ENCODE measurements at regions not wholly inside any gene's neighbourhood (a gene's known extent, or its start where the extent isn't known, plus 50 kb on each side); places are given as distances from the start of the nearest gene placed in this dataset.

- no peak for DNase-seq (ENCODE audit: low spot score)
- Histone ChIP-seq H4K20me1 (ENCODE audit: insufficient read depth, poor library complexity, severe bottlenecking) (no peaks in the 10 kb centered on the region), H3K4me3 (no peak overlapping the region), H3K36me3 (replicated peaks; ENCODE audit: insufficient read depth, low read depth) (no peaks in the 10 kb centered on the region), H3K79me2 (no peaks in the 10 kb centered on the region), H3K4me1 (ENCODE audit: insufficient read depth) (no peaks in the 10 kb centered on the region), H3K27ac (no peak overlapping the region), H2AFZ (no peak overlapping the region), H3K27me3 (no peaks in the 10 kb centered on the region), H3K4me2 (no peak overlapping the region), H3K9me3 (ENCODE audit: low read depth) (no peaks in the 10 kb centered on the region), H3K9me2 (replicated peaks; ENCODE audit: insufficient read depth) (no peaks in the 10 kb centered on the region)
- TF ChIP-seq EZH2phosphoT487 (IDR thresholded peaks at IDR 0.05; ENCODE audit: low read depth, severe bottlenecking, unreplicated experiment) (no peak), EZH2 (IDR thresholded peaks at IDR 0.05; ENCODE audit: borderline replicate concordance) (no peak)
- TF ChIP-seq, protein P1, sequence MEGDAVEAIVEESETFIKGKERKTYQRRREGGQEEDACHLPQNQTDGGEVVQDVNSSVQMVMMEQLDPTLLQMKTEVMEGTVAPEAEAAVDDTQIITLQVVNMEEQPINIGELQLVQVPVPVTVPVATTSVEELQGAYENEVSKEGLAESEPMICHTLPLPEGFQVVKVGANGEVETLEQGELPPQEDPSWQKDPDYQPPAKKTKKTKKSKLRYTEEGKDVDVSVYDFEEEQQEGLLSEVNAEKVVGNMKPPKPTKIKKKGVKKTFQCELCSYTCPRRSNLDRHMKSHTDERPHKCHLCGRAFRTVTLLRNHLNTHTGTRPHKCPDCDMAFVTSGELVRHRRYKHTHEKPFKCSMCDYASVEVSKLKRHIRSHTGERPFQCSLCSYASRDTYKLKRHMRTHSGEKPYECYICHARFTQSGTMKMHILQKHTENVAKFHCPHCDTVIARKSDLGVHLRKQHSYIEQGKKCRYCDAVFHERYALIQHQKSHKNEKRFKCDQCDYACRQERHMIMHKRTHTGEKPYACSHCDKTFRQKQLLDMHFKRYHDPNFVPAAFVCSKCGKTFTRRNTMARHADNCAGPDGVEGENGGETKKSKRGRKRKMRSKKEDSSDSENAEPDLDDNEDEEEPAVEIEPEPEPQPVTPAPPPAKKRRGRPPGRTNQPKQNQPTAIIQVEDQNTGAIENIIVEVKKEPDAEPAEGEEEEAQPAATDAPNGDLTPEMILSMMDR (IDR thresholded peaks at IDR 0.05; ENCODE audit: poor library complexity), result no peak
- 52% methylated on average over 1 of the region's 1 CpG for WGBS (ENCODE audit: low lambda C conversion rate, missing lambda C conversion rate)
These were observed 73.4 kb upstream of the CLEC14A start for GRCh38 chr14:38329246-38329645.

DNA sequence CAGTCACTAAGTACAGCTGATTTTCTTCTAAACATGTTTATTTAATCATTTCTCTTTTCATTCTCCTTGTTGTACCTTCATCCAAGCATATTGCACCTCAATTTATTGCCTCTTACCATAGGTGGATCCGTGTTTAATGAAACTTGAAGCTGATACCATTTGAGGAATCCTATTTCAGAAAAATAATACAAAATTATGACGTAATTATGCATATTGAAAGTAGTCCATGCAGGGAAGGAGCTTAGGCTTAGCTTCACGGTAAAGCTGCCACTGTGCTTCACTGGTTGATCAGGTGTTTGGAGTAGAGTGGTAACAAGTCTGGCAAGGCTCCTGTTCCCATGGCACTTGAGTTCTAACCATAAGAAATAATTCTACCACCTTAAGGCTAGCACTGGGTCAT lies 61.0 kb upstream of the CLEC14A start:
- 72% methylated on average over 3 of the region's 3 CpGs for WGBS (ENCODE audit: low lambda C conversion rate, missing lambda C conversion rate)
- H3K79me2 ChIP-seq, result no peaks in the 10 kb centered on the region
- no peak for DNase-seq (ENCODE audit: low spot score)
- H3K9me2 ChIP-seq (replicated peaks; ENCODE audit: insufficient read depth), result no peaks in the 10 kb centered on the region
- H4K20me1 ChIP-seq (ENCODE audit: insufficient read depth, poor library complexity, severe bottlenecking), result no peaks in the 10 kb centered on the region
- TF ChIP-seq EZH2 (IDR thresholded peaks at IDR 0.05; ENCODE audit: borderline replicate concordance) (no peak), EZH2phosphoT487 (IDR thresholded peaks at IDR 0.05; ENCODE audit: low read depth, severe bottlenecking, unreplicated experiment) (no peak)
- TF ChIP-seq, protein P1 (IDR thresholded peaks at IDR 0.05; ENCODE audit: poor library complexity), result no peak
- no peak overlapping the region for H2AFZ ChIP-seq
- no peaks in the 10 kb centered on the region for H3K27me3 ChIP-seq
- H3K4me3 ChIP-seq, result no peak overlapping the region
- H3K27ac ChIP-seq, result no peak overlapping the region
- H3K36me3 ChIP-seq (replicated peaks; ENCODE audit: insufficient read depth, low read depth), result no peaks in the 10 kb centered on the region
- no peak overlapping the region for H3K4me2 ChIP-seq
- no peaks in the 10 kb centered on the region for H3K4me1 ChIP-seq (ENCODE audit: insufficient read depth)
- H3K9me3 ChIP-seq (ENCODE audit: low read depth), result no peaks in the 10 kb centered on the region

DNA sequence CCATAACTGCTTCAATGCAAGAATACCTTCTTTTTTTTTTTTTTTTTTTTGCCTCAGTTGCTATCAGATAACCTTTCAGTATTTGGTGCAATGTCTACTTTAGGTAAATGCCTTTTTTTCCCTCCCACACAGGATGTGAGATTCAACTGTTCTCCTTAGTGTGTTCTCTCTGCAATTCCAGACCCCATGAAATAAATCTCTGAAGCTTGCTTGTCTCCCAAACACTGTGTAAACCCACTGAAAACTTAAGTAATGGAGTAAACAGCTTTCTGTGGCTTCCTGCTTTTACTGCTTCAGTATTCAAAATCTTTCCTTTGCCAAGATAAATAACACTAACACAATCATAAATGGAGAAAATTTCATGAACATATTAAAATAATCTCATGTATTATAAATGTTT lies 55.8 kb upstream of the CLEC14A start:
- Histone ChIP-seq H3K36me3 (replicated peaks; ENCODE audit: insufficient read depth, low read depth) (no peaks in the 10 kb centered on the region), H3K9me2 (replicated peaks; ENCODE audit: insufficient read depth) (no peaks in the 10 kb centered on the region), H3K4me3 (no peak overlapping the region), H3K79me2 (no peaks in the 10 kb centered on the region), H2AFZ (no peak overlapping the region), H3K4me2 (no peak overlapping the region), H3K9me3 (ENCODE audit: low read depth) (no peaks in the 10 kb centered on the region), H4K20me1 (ENCODE audit: insufficient read depth, poor library complexity, severe bottlenecking) (no peaks in the 10 kb centered on the region), H3K27ac (no peak overlapping the region), H3K4me1 (ENCODE audit: insufficient read depth) (no peaks in the 10 kb centered on the region), H3K27me3 (no peaks in the 10 kb centered on the region)
- TF ChIP-seq EZH2 (IDR thresholded peaks at IDR 0.05; ENCODE audit: borderline replicate concordance) (no peak), EZH2phosphoT487 (IDR thresholded peaks at IDR 0.05; ENCODE audit: low read depth, severe bottlenecking, unreplicated experiment) (no peak)
- TF ChIP-seq, protein P1 (IDR thresholded peaks at IDR 0.05; ENCODE audit: poor library complexity), result no peak
- DNase-seq (ENCODE audit: low spot score), result no peak

DNA sequence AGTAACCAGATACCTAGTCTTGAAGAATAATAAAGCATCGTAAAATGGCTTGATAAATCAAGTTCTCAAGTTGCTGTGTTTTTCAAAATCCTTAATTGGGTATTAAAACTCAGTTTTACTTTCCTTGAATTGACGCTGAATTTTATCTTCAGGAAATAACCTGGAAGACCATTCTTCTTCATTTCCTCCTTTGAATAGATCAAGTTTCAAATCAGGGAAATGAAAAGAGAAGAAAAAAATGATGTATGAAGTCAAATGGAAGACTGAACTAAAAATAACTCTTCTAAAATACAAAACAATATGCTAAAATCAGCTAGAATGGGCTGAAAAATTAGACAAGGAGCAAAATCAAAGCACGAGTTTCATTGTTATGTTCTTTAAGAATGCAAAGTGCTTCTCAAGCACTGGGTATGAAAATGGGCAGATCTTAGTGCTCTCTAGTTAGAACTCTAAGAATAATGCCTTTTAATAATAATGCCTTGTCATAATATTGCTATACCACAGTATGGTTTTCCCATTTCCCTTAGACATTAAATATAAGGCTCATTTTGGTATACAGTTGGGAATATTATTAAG lies 54.6 kb upstream of the CLEC14A start:
- Histone ChIP-seq H3K9me2 (replicated peaks; ENCODE audit: insufficient read depth) (no peaks in the 10 kb centered on the region), H2AFZ (no peak overlapping the region), H3K4me2 (no peak overlapping the region), H3K27me3 (no peaks in the 10 kb centered on the region), H3K36me3 (replicated peaks; ENCODE audit: insufficient read depth, low read depth) (no peaks in the 10 kb centered on the region), H4K20me1 (ENCODE audit: insufficient read depth, poor library complexity, severe bottlenecking) (no peaks in the 10 kb centered on the region), H3K27ac (no peak overlapping the region), H3K9me3 (ENCODE audit: low read depth) (no peaks in the 10 kb centered on the region), H3K79me2 (no peaks in the 10 kb centered on the region), H3K4me1 (ENCODE audit: insufficient read depth) (no peaks in the 10 kb centered on the region), H3K4me3 (no peak overlapping the region)
- DNase-seq (ENCODE audit: low spot score), result no peak
- TF ChIP-seq EZH2phosphoT487 (IDR thresholded peaks at IDR 0.05; ENCODE audit: low read depth, severe bottlenecking, unreplicated experiment) (no peak), EZH2 (IDR thresholded peaks at IDR 0.05; ENCODE audit: borderline replicate concordance) (no peak)
- TF ChIP-seq, protein P1 (IDR thresholded peaks at IDR 0.05; ENCODE audit: poor library complexity), result no peak
- WGBS (ENCODE audit: low lambda C conversion rate, missing lambda C conversion rate), result 57% methylated on average over 3 of the region's 3 CpGs
